Endothelial cell of umbilical vein (primary cell): ENCODE measurements at regions not wholly inside any gene's neighbourhood (a gene's known extent, or its start where the extent isn't known, plus 50 kb on each side); places are given as distances from the start of the nearest gene placed in this dataset.

ENCODE experiments used
- BruUV-seq: library from RNA; stranded (reverse); fragments of 400-500 nt; replicated peaks from 2 replicates; lab custom pipeline; 2021; lab: Mats Ljungman, UMichigan
- CTCF ChIA-PET: fragments of 300-600, 350-600 bp; sonication (Branson Sonifier 250); formaldehyde crosslinking; loops from one replicate; lab custom pipeline; 2021; ENCODE audit warnings: antibody characterized with exemption, inconsistent platforms; lab: Charles Lee
- POLR2A ChIA-PET: fragments of 300-600, 350-600 bp; sonication (Branson Sonifier 250); formaldehyde crosslinking; loops from one replicate; lab custom pipeline; 2021; ENCODE audit warnings: antibody characterized with exemption, inconsistent platforms; lab: Charles Lee
- DNase-seq: peaks from one replicate; pipeline ENCODE4 v3.0.0-alpha.2; 2011; ENCODE audit warnings: low read depth, low spot score
- FAIRE-seq: peaks from 2 replicates; lab custom pipeline; 2011; peaks lifted over from hg19 to GRCh38; lab: Jason Lieb, UNC
- H2AFZ ChIP-seq: 2 replicates; pipeline ENCODE4 v1.6.0; 2012; ENCODE audit warnings: low read depth, low read length, control low read depth, inconsistent platforms
- H3K27ac ChIP-seq: 2 replicates; pipeline ENCODE4 v1.5.1; 2011; ENCODE audit warnings: low read depth, mild to moderate bottlenecking, control low read depth, low read length, moderate library complexity; ENCODE audit not compliant: insufficient read depth
- H3K27me3 ChIP-seq, 2 experiments: 2 replicates each; pipeline versions ENCODE4 v1.6.0 to v1.6.1; 2011; ENCODE audit warnings: low read length in 2 of 2, mixed read lengths in 1 of 2; ENCODE audit not compliant: control insufficient read depth in 2 of 2, insufficient read depth in 2 of 2
- H3K36me3 ChIP-seq, 2 experiments: 2 replicates in 1 of 2; 3 replicates in 1 of 2; pipeline ENCODE4 v1.5.1; 2011; ENCODE audit warnings: low read length in 2 of 2, mild to moderate bottlenecking in 1 of 2, moderate library complexity in 1 of 2; ENCODE audit not compliant: control insufficient read depth in 2 of 2, insufficient read depth in 2 of 2; ENCODE audit errors: extremely low read depth in 1 of 2
- H3K4me1 ChIP-seq: 3 replicates; pipeline ENCODE4 v1.5.1; 2011; ENCODE audit warnings: mild to moderate bottlenecking, low read length; ENCODE audit not compliant: control insufficient read depth, insufficient read depth; ENCODE audit errors: extremely low read depth
- H3K4me2 ChIP-seq: 2 replicates; pipeline ENCODE4 v1.6.1; 2011; ENCODE audit warnings: low read length, control low read depth, mixed read lengths; ENCODE audit not compliant: insufficient read depth
- H3K4me3 ChIP-seq, 3 experiments: fragments of 200-600 bp in 1 of 3; sonication (generic), shearing (Covaris generic) in 1 of 3; replicated peaks in 1 of 3; 2 replicates each; pipeline ENCODE4 v1.5.1; 2011 to 2016; ENCODE audit warnings: control low read depth in 3 of 3, low read length in 3 of 3, mild to moderate bottlenecking in 2 of 3, inconsistent platforms in 1 of 3, low read depth in 1 of 3, moderate library complexity in 1 of 3; ENCODE audit not compliant: insufficient read depth in 1 of 3
- H3K79me2 ChIP-seq: 2 replicates; pipeline ENCODE4 v1.6.0; 2012; ENCODE audit warnings: low read length, inconsistent platforms; ENCODE audit not compliant: control insufficient read depth, insufficient read depth
- H3K9ac ChIP-seq: replicated peaks from 2 replicates; pipeline ENCODE3; 2011; ENCODE audit warnings: low read length, control low read depth; ENCODE audit not compliant: insufficient read depth; ENCODE audit errors: extremely low read depth
- H3K9me1 ChIP-seq: replicated peaks from 3 replicates; pipeline ENCODE4 v1.6.0; 2011; ENCODE audit warnings: mild to moderate bottlenecking, low read length; ENCODE audit not compliant: control insufficient read depth, insufficient read depth; ENCODE audit errors: extremely low read depth
- H3K9me3 ChIP-seq: replicated peaks from 2 replicates; pipeline ENCODE4 v1.5.1; 2012; ENCODE audit warnings: low read length, inconsistent platforms; ENCODE audit not compliant: control insufficient read depth, insufficient read depth
- H4K20me1 ChIP-seq: replicated peaks from 2 replicates; pipeline ENCODE3; 2011; ENCODE audit warnings: mild to moderate bottlenecking, low read length; ENCODE audit not compliant: control insufficient read depth, insufficient read depth; ENCODE audit errors: extremely low read depth
- EZH2 ChIP-seq: IDR thresholded peaks from 2 replicates; pipeline ENCODE4 v1.6.1; 2012; ENCODE audit warnings: borderline replicate concordance, low read depth, mild to moderate bottlenecking, moderate library complexity, low read length, inconsistent platforms; ENCODE audit not compliant: severe bottlenecking
- FOS ChIP-seq: IDR thresholded peaks from 2 replicates; pipeline ENCODE4 v1.6.1; 2011; ENCODE audit warnings: mild to moderate bottlenecking, low read length, moderate library complexity, borderline replicate concordance; ENCODE audit not compliant: insufficient read depth
- GATA2 ChIP-seq: IDR thresholded peaks from 2 replicates; pipeline ENCODE4 v1.7.0; 2011; ENCODE audit warnings: low read depth, mild to moderate bottlenecking, moderate library complexity, mixed read lengths, low read length; ENCODE audit not compliant: insufficient read length, insufficient read depth
- JUN ChIP-seq: IDR thresholded peaks from 2 replicates; pipeline ENCODE4 v1.6.1; 2011; ENCODE audit warnings: borderline replicate concordance, low read depth; ENCODE audit not compliant: insufficient read length, insufficient read depth
- MYC ChIP-seq: IDR thresholded peaks from one replicate; pipeline ENCODE4 v1.6.1; 2011; ENCODE audit warnings: mild to moderate bottlenecking, low read depth, low read length
- POLR2A ChIP-seq: IDR thresholded peaks from 2 replicates; pipeline ENCODE4 v1.6.1; 2012; ENCODE audit warnings: low read depth, mild to moderate bottlenecking, control low read depth, low read length
- POLR2AphosphoS5 ChIP-seq: IDR thresholded peaks from 2 replicates; pipeline ENCODE4 v1.6.1; 2012; ENCODE audit warnings: low read depth, mild to moderate bottlenecking, control low read depth, low read length, moderate library complexity; ENCODE audit not compliant: insufficient read depth
- dilution Hi-C: fragments of 300-500 bp; cut with MboI; formaldehyde crosslinking; loops from one replicate; pipeline ENCODE4 v1.15.0; 2019; ENCODE audit warnings: low sequenced_read_pairs; ENCODE audit not compliant: extremely low pct_ligation_motif_present
- intact Hi-C: fragments of 100-400 bp; cut with micrococcal nuclease; formaldehyde crosslinking; loops from one replicate; pipeline ENCODE4 v1.10.0; 2022
- TF ChIP-seq, protein P1 (sequence below), 2 donors: IDR thresholded peaks; 1 replicate in 1 of 2; 2 replicates in 1 of 2; pipeline ENCODE4 v1.5.1; 2011; ENCODE audit warnings: low read length in 2 of 2, mild to moderate bottlenecking in 2 of 2, moderate library complexity in 2 of 2, control low read depth in 1 of 2, inconsistent platforms in 1 of 2, low read depth in 1 of 2; ENCODE audit not compliant: insufficient read depth in 1 of 2; ENCODE audit errors: extremely low read depth in 1 of 2
- TF ChIP-seq, protein P2 (sequence below): IDR thresholded peaks from 2 replicates; pipeline ENCODE4 v1.6.1; 2011; ENCODE audit not compliant: insufficient read depth, insufficient read length

GRCh38 chr4:29262986-29263385, 1457.2 kb upstream of the PCDH7 start:
- Histone ChIP-seq H3K27me3 (no peaks in the 10 kb centered on the region), H3K9ac (no peak overlapping the region), H2AFZ (no peak overlapping the region), H3K4me3 (no peak overlapping the region), H3K79me2 (no peaks in the 10 kb centered on the region), H3K36me3 (no peaks in the 10 kb centered on the region), H3K4me2 (no peak overlapping the region), H3K9me3 (no peaks in the 10 kb centered on the region), H3K4me1 (no peaks in the 10 kb centered on the region), H3K9me1 (no peaks in the 10 kb centered on the region), H3K27ac (no peak overlapping the region), H4K20me1 (no peaks in the 10 kb centered on the region)
- ChIA-PET POLR2A (no interaction called here), CTCF (no interaction called here)
- TF ChIP-seq GATA2 (no peak), MYC (no peak), FOS (no peak), JUN (no peak), EZH2 (no peak), POLR2A (no peak), POLR2AphosphoS5 (no peak)
- TF ChIP-seq, protein P1, sequence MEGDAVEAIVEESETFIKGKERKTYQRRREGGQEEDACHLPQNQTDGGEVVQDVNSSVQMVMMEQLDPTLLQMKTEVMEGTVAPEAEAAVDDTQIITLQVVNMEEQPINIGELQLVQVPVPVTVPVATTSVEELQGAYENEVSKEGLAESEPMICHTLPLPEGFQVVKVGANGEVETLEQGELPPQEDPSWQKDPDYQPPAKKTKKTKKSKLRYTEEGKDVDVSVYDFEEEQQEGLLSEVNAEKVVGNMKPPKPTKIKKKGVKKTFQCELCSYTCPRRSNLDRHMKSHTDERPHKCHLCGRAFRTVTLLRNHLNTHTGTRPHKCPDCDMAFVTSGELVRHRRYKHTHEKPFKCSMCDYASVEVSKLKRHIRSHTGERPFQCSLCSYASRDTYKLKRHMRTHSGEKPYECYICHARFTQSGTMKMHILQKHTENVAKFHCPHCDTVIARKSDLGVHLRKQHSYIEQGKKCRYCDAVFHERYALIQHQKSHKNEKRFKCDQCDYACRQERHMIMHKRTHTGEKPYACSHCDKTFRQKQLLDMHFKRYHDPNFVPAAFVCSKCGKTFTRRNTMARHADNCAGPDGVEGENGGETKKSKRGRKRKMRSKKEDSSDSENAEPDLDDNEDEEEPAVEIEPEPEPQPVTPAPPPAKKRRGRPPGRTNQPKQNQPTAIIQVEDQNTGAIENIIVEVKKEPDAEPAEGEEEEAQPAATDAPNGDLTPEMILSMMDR (IDR thresholded peaks at IDR 0.05; ENCODE audit: extremely low read depth in 1 of 2, insufficient read depth in 1 of 2, low read depth in 1 of 2, low read length in 2 of 2): no peak
- TF ChIP-seq, protein P2, sequence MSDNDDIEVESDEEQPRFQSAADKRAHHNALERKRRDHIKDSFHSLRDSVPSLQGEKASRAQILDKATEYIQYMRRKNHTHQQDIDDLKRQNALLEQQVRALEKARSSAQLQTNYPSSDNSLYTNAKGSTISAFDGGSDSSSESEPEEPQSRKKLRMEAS: no peak
- FAIRE-seq (no peak), DNase-seq (no peak)
- intact Hi-C loops (no loop called here), dilution Hi-C loops (no loop called here)
- no TSS peak for BruUV-seq
